Osteoblast (primary cell): ENCODE measurements at regions not wholly inside any gene's neighbourhood (a gene's known extent, or its start where the extent isn't known, plus 50 kb on each side); places are given as distances from the start of the nearest gene placed in this dataset.
"Not testable (repeated sequence)": the region's sequence is repeated elsewhere in the genome, so short reads cannot be mapped to it uniquely, and the experiment has no call there.

Source experiments
- DNase-seq: peaks from one replicate; pipeline ENCODE4 v3.0.0; 2011; ENCODE audit warnings: low spot score, mixed read lengths; ENCODE audit not compliant: insufficient read length; ENCODE audit errors: missing footprints
- H2AFZ ChIP-seq: 2 replicates; pipeline ENCODE4 v1.6.0; 2011; ENCODE audit warnings: mild to moderate bottlenecking, low read length
- H3K27ac ChIP-seq: 2 replicates; pipeline ENCODE4 v1.5.1; 2011; ENCODE audit warnings: mild to moderate bottlenecking, low read depth, low read length, moderate library complexity
- H3K27me3 ChIP-seq: 2 replicates; pipeline ENCODE4 v1.6.0; 2012; ENCODE audit warnings: mild to moderate bottlenecking, control low read depth, inconsistent platforms, low read length, moderate library complexity; ENCODE audit not compliant: insufficient read depth
- H3K36me3 ChIP-seq: 2 replicates; pipeline ENCODE4 v1.5.1; 2011; ENCODE audit warnings: mild to moderate bottlenecking, low read length, control low read depth, moderate library complexity; ENCODE audit not compliant: insufficient read depth
- H3K4me1 ChIP-seq: 2 replicates; pipeline ENCODE4 v1.5.1; 2011; ENCODE audit warnings: mild to moderate bottlenecking, low read length, control low read depth, moderate library complexity; ENCODE audit not compliant: insufficient read depth
- H3K4me2 ChIP-seq: 2 replicates; pipeline ENCODE4 v1.6.0; 2011; ENCODE audit warnings: mild to moderate bottlenecking, low read length; ENCODE audit not compliant: insufficient read depth
- H3K4me3 ChIP-seq: fragments of 200-600 bp; sonication (generic); 3 replicates; pipeline ENCODE4 v1.5.1; 2012; ENCODE audit warnings: mild to moderate bottlenecking, low read length, inconsistent platforms; ENCODE audit not compliant: insufficient read depth
- H3K79me2 ChIP-seq: 2 replicates; pipeline ENCODE4 v1.6.0; 2012; ENCODE audit warnings: mild to moderate bottlenecking, low read length, control low read depth, inconsistent platforms; ENCODE audit not compliant: insufficient read depth
- H3K9me3 ChIP-seq: 2 replicates; pipeline ENCODE4 v1.5.1; 2011; ENCODE audit warnings: low read depth, low read length, control low read depth
- H4K20me1 ChIP-seq: 2 replicates; pipeline ENCODE4 v1.6.0; 2012; ENCODE audit warnings: mild to moderate bottlenecking, low read length, control low read depth; ENCODE audit not compliant: insufficient read depth
- CTCF ChIP-seq: IDR thresholded peaks from 2 replicates; pipeline ENCODE4 v1.5.1; 2011; ENCODE audit warnings: mild to moderate bottlenecking, low read depth, low read length, moderate library complexity; ENCODE audit errors: extremely low read depth

DNA sequence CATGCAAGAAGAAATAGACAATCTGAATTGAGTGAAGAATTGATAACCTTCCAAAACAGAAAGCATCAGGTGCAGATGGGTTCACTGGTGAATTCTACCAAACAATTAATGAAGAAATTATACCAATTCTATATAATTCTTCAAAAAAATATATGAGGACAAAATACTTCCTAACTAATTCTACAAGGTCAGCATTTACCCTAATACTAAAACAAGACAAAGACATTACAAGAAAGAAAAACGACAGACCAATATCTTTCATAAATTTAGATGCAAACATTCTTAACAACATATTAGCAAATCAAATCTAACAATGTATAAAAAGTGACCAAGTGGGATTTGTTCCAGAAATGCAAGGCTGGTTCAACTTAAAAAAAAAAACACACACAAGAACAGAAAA is 183.9 kb downstream of the BARX1 start:
- H3K36me3 ChIP-seq = no peaks in the 10 kb centered on the region

GRCh38 chr9:93761822-93762221 is 185.4 kb downstream of the PHF2 start:
- H3K4me3 ChIP-seq = no peak overlapping the region
- H3K36me3 ChIP-seq = no peaks in the 10 kb centered on the region
- H3K27me3 ChIP-seq = no peaks in the 10 kb centered on the region
- H3K27ac ChIP-seq = no peak overlapping the region
- TF ChIP-seq CTCF = no peak
- no peak for DNase-seq
- no peaks in the 10 kb centered on the region for H4K20me1 ChIP-seq
- H3K4me2 ChIP-seq = no peak overlapping the region
- no peaks in the 10 kb centered on the region for H3K79me2 ChIP-seq
- H2AFZ ChIP-seq = no peak overlapping the region
- H3K4me1 ChIP-seq = no peaks in the 10 kb centered on the region
- peaks cover 5% of the 10 kb centered on the region for H3K9me3 ChIP-seq

More for the DNA sequence above, 183.9 kb downstream of the BARX1 start:
- Histone ChIP-seq H3K9me3 (no peaks in the 10 kb centered on the region), H3K4me2 (no peak overlapping the region), H3K27me3 (no peaks in the 10 kb centered on the region), H3K79me2 (no peaks in the 10 kb centered on the region), H3K4me3 (no peak overlapping the region), H2AFZ (no peak overlapping the region), H3K4me1 (no peaks in the 10 kb centered on the region), H3K27ac (no peak overlapping the region), H4K20me1 (no peaks in the 10 kb centered on the region)
- TF ChIP-seq CTCF = no peak
- no peak for DNase-seq

GRCh38 chr9:93750045-93750444 is 173.7 kb downstream of the PHF2 start:
- no peak overlapping the region for H2AFZ ChIP-seq
- H3K27ac ChIP-seq = no peak overlapping the region
- no peak for TF ChIP-seq CTCF
- H3K36me3 ChIP-seq = no peaks in the 10 kb centered on the region
- no peak for DNase-seq
- H4K20me1 ChIP-seq = no peaks in the 10 kb centered on the region
- H3K4me1 ChIP-seq = no peaks in the 10 kb centered on the region
- peaks cover 3% of the 10 kb centered on the region for H3K9me3 ChIP-seq
- no peaks in the 10 kb centered on the region for H3K79me2 ChIP-seq
- H3K27me3 ChIP-seq = no peaks in the 10 kb centered on the region
- no peak overlapping the region for H3K4me3 ChIP-seq
- H3K4me2 ChIP-seq = no peak overlapping the region

DNA sequence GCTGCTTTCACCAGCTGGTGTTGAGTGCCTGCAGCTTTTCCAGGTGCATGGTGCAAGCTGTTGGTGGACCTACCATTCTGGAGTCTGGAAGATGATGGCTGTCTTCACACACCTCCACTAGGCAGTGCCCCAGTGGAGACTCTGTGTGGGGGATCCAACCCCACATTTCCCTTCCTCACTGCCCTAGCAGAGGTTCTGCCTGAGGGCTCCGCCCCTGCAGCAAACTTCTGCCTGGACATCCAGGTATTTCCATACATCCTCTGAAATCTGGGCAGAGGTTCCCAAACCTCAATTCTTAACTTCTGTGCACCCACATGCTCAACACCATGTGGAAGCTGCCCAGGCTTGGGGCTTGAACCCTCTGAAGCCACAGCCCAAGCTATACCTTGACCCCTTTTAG is 172.4 kb downstream of the PHF2 start:
- not testable (repeated sequence) for H3K27ac ChIP-seq, H4K20me1 ChIP-seq, H3K4me1 ChIP-seq, H3K36me3 ChIP-seq, DNase-seq, H3K9me3 ChIP-seq, H3K79me2 ChIP-seq, H3K4me3 ChIP-seq, H2AFZ ChIP-seq, H3K4me2 ChIP-seq, H3K27me3 ChIP-seq
